ENCODE measurements at regions not wholly inside any gene's neighbourhood (a gene's known extent, or its start where the extent isn't known, plus 50 kb on each side); places are given as distances from the start of the nearest gene placed in this dataset.
A peak's percentile ranks its signal among the peaks of the same experiment; 100 is the strongest.

- DNase-seq, result peak; percentile 70
Observed at GRCh38 chr5:168174376-168174775, 117.1 kb upstream of the WWC1 start.

- no peak for DNase-seq
Observed at GRCh38 chr5:168176251-168176650, 115.2 kb upstream of the WWC1 start.

- DNase-seq, result no peak
Observed at GRCh38 chr5:168176941-168177340, 114.5 kb upstream of the WWC1 start.

- DNase-seq, result no peak
Observed at GRCh38 chr5:168177831-168178450, 113.5 kb upstream of the WWC1 start.

- DNase-seq, result peak; percentile 57
Observed at GRCh38 chr5:168179192-168179593, 112.3 kb upstream of the WWC1 start.

- DNase-seq, result no peak
Observed at GRCh38 chr5:168182269-168182668, 109.2 kb upstream of the WWC1 start.

GRCh38 chr5:168184103-168184502 lies 107.3 kb upstream of the WWC1 start:
- no peak for DNase-seq

GRCh38 chr5:168186289-168187074 lies 105.0 kb upstream of the WWC1 start:
- DNase-seq, result peak; percentile 35

- no peak for DNase-seq
Observed at GRCh38 chr5:168187614-168188013, 103.8 kb upstream of the WWC1 start.

- no peak for DNase-seq
Observed at GRCh38 chr5:168188182-168188581, 103.3 kb upstream of the WWC1 start.

- no peak for DNase-seq
Observed at GRCh38 chr5:168192120-168192519, 99.3 kb upstream of the WWC1 start.

GRCh38 chr5:168193493-168194250 lies 97.8 kb upstream of the WWC1 start:
- DNase-seq, result peak; percentile 21

GRCh38 chr5:168195110-168195509 lies 96.3 kb upstream of the WWC1 start:
- DNase-seq, result no peak

- DNase-seq, result no peak
Observed at GRCh38 chr5:168198359-168198758, 93.1 kb upstream of the WWC1 start.

GRCh38 chr5:168202996-168203395 lies 88.4 kb upstream of the WWC1 start:
- no peak for DNase-seq

- DNase-seq, result no peak
Observed at GRCh38 chr5:168204165-168204564, 87.3 kb upstream of the WWC1 start.

GRCh38 chr5:168207450-168208029 lies 83.9 kb upstream of the WWC1 start:
- no peak for DNase-seq

GRCh38 chr5:168209244-168209995 lies 82.0 kb upstream of the WWC1 start:
- peak; percentile 43 for DNase-seq

GRCh38 chr5:168209997-168210396 lies 81.4 kb upstream of the WWC1 start:
- DNase-seq, result no peak

GRCh38 chr5:168211245-168211644 lies 80.2 kb upstream of the WWC1 start:
- DNase-seq, result no peak

GRCh38 chr5:168211936-168212335 lies 79.5 kb upstream of the WWC1 start:
- no peak for DNase-seq

- DNase-seq, result no peak
Observed at GRCh38 chr5:168214071-168214470, 77.4 kb upstream of the WWC1 start.

All from fibroblast of skin of abdomen (primary cell).